Activated CD8-positive, alpha-beta memory T cell treated with anti-CD3 and anti-CD28 coated beads, Interleukin-2, amount 50 U/mL, for 4 hours (primary cell): ENCODE measurements at regions not wholly inside any gene's neighbourhood (a gene's known extent, or its start where the extent isn't known, plus 50 kb on each side); places are given as distances from the start of the nearest gene placed in this dataset.

ENCODE experiments used
- DNase-seq: peaks from one replicate; pipeline ENCODE4 v3.0.0-alpha.2; 2020

- no peak for DNase-seq
Observed at GRCh38 chr4:24091639-24092233, 201.9 kb upstream of the PPARGC1A start.

GRCh38 chr4:24089851-24090534, 200.1 kb upstream of the PPARGC1A start:
- no peak for DNase-seq

GRCh38 chr4:24080871-24081270, 191.0 kb upstream of the PPARGC1A start:
- no peak for DNase-seq

GRCh38 chr4:24078347-24078962, 188.6 kb upstream of the PPARGC1A start:
- DNase-seq: no peak

- DNase-seq: no peak
Observed at GRCh38 chr4:24076811-24077210, 187.0 kb upstream of the PPARGC1A start.

GRCh38 chr4:24073948-24074347, 184.1 kb upstream of the PPARGC1A start:
- DNase-seq: no peak

GRCh38 chr4:24071612-24072372, 181.9 kb upstream of the PPARGC1A start:
- DNase-seq: no peak

GRCh38 chr4:24070117-24070516, 180.3 kb upstream of the PPARGC1A start:
- no peak for DNase-seq

GRCh38 chr4:24067367-24068193, 177.7 kb upstream of the PPARGC1A start:
- no peak for DNase-seq

GRCh38 chr4:24065974-24066373, 176.1 kb upstream of the PPARGC1A start:
- no peak for DNase-seq

- no peak for DNase-seq
Observed at GRCh38 chr4:24063731-24064130, 173.9 kb upstream of the PPARGC1A start.

GRCh38 chr4:24060932-24061331, 171.1 kb upstream of the PPARGC1A start:
- no peak for DNase-seq

- DNase-seq: no peak
Observed at GRCh38 chr4:24059839-24060238, 170.0 kb upstream of the PPARGC1A start.

- no peak for DNase-seq
Observed at GRCh38 chr4:24057915-24058559, 168.2 kb upstream of the PPARGC1A start.

GRCh38 chr4:24056289-24056688, 166.4 kb upstream of the PPARGC1A start:
- no peak for DNase-seq

- no peak for DNase-seq
Observed at GRCh38 chr4:24055623-24056022, 165.8 kb upstream of the PPARGC1A start.

- DNase-seq: no peak
Observed at GRCh38 chr4:24054910-24055309, 165.1 kb upstream of the PPARGC1A start.

- no peak for DNase-seq
Observed at GRCh38 chr4:24053934-24054333, 164.1 kb upstream of the PPARGC1A start.

GRCh38 chr4:24044610-24045589, 155.1 kb upstream of the PPARGC1A start:
- no peak for DNase-seq

- DNase-seq: no peak
Observed at GRCh38 chr4:24042094-24042493, 152.2 kb upstream of the PPARGC1A start.

GRCh38 chr4:24040811-24041210, 151.0 kb upstream of the PPARGC1A start:
- no peak for DNase-seq
